GM23248 (cell line): ENCODE measurements at regions not wholly inside any gene's neighbourhood (a gene's known extent, or its start where the extent isn't known, plus 50 kb on each side); places are given as distances from the start of the nearest gene placed in this dataset.

Experiments
- DNase-seq: peaks from one replicate; pipeline ENCODE4 v3.0.0-alpha.2; 2015
- H2AFZ ChIP-seq: fragments of 200-600 bp; sonication (generic); 2 replicates; pipeline ENCODE4 v1.6.1; 2016; ENCODE audit warnings: antibody characterized with exemption
- H3F3A ChIP-seq: fragments of 200-600 bp; sonication (generic); 2 replicates; pipeline ENCODE4 v1.6.1; 2016; ENCODE audit warnings: mild to moderate bottlenecking, antibody characterized with exemption, mixed run types; ENCODE audit not compliant: insufficient read depth
- H3K27ac ChIP-seq: fragments of 200-600 bp; sonication (generic); 2 replicates; pipeline ENCODE4 v1.5.1; 2016; ENCODE audit warnings: mild to moderate bottlenecking
- H3K27me3 ChIP-seq: fragments of 200-600 bp; sonication (generic); replicated peaks from 2 replicates; pipeline ENCODE4 v1.6.1; 2016; ENCODE audit warnings: mild to moderate bottlenecking; ENCODE audit not compliant: insufficient read depth
- H3K36me3 ChIP-seq: fragments of 200-600 bp; sonication (generic); 2 replicates; pipeline ENCODE4 v1.6.1; 2016; ENCODE audit warnings: low read depth, mild to moderate bottlenecking
- H3K4me1 ChIP-seq: fragments of 200-600 bp; sonication (generic); 2 replicates; pipeline ENCODE4 v1.6.1; 2016; ENCODE audit warnings: mild to moderate bottlenecking; ENCODE audit not compliant: insufficient read depth
- H3K4me2 ChIP-seq: fragments of 200-600 bp; sonication (generic); one replicate; pipeline ENCODE4 v1.6.1; 2016; ENCODE audit warnings: mild to moderate bottlenecking; ENCODE audit not compliant: unreplicated experiment
- H3K4me3 ChIP-seq: fragments of 200-600 bp; sonication (generic); 2 replicates; pipeline ENCODE4 v1.5.1; 2016; ENCODE audit warnings: mild to moderate bottlenecking
- H3K79me2 ChIP-seq: fragments of 200-600 bp; sonication (generic); 2 replicates; pipeline ENCODE4 v1.6.1; 2016; ENCODE audit warnings: mild to moderate bottlenecking; ENCODE audit not compliant: insufficient read depth
- H3K9ac ChIP-seq: fragments of 200-600 bp; sonication (generic); 2 replicates; pipeline ENCODE4 v1.6.1; 2016; ENCODE audit warnings: mild to moderate bottlenecking
- H3K9me2 ChIP-seq: fragments of 200-600 bp; sonication (generic); 2 replicates; pipeline ENCODE4 v1.6.1; 2016; ENCODE audit warnings: mixed run types, mild to moderate bottlenecking, moderate library complexity; ENCODE audit not compliant: insufficient read depth
- H3K9me3 ChIP-seq: fragments of 200-600 bp; sonication (generic); one replicate; pipeline ENCODE4 v1.6.1; 2017; ENCODE audit warnings: low read depth
- H4K20me1 ChIP-seq: fragments of 200-600 bp; sonication (generic); 2 replicates; pipeline ENCODE4 v1.6.0; 2016; ENCODE audit not compliant: insufficient read depth
- EZH2 ChIP-seq: fragments of 200-600 bp; sonication (generic); IDR thresholded peaks from 2 replicates; pipeline ENCODE4 v1.6.1; 2018; ENCODE audit warnings: antibody characterized with exemption, mild to moderate bottlenecking; ENCODE audit not compliant: insufficient read depth, poor library complexity, severe bottlenecking
- EZH2phosphoT487 ChIP-seq: fragments of 200-600 bp; sonication (generic); IDR thresholded peaks from 2 replicates; pipeline ENCODE4 v1.6.1; 2018; ENCODE audit warnings: antibody characterized with exemption, moderate library complexity, mild to moderate bottlenecking, low read depth; ENCODE audit not compliant: insufficient read depth
- WGBS, 2 experiments: methylation state at CpG; one replicate each; pipeline ENCODE4 v1.1.6; 2015 to 2017; ENCODE audit warnings: low lambda C conversion rate in 2 of 2, low coverage in 1 of 2; ENCODE audit errors: missing lambda C conversion rate in 2 of 2; 5-methylcytosine and 5-hydroxymethylcytosine counted together
- in situ Hi-C: fragments of 300-500 bp; cut with MboI; formaldehyde crosslinking; loops from 2 replicates; pipeline ENCODE4 v1.15.0; 2020

DNA sequence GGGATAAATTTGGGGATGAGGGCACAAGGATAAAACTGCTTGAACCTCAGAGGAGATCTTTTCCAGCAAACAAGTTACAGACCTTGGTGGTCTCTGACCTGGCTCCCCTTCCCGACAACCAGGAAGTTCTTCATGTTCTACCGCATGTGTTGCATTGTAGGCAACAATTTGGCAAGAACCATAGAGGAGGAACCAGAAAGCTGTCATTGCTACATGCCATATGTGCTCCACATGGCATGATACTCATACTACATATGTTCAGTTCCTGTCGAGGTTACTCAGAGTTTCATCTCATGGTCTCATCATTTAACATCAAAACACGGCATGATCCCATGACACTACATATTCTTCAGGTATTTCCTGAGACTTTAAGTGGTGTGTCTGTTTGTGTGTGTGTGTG lies 235.9 kb downstream of the OR13H1 start:
- H3K4me2 ChIP-seq, result no peak overlapping the region
- H3K27ac ChIP-seq, result no peak overlapping the region
- no peaks in the 10 kb centered on the region for H3K9me3 ChIP-seq
- H3K4me3 ChIP-seq, result no peak overlapping the region
- TF ChIP-seq EZH2 (no peak), EZH2phosphoT487 (no peak)
- H2AFZ ChIP-seq, result no peak overlapping the region
- no peak for DNase-seq
- H4K20me1 ChIP-seq, result no peaks in the 10 kb centered on the region
- H3K27me3 ChIP-seq, result no peaks in the 10 kb centered on the region
- WGBS, 2 experiments, result 20 to 25% methylated on average over 4 of the region's 4 CpGs
- no peak overlapping the region for H3K9ac ChIP-seq
- no peaks in the 10 kb centered on the region for H3K9me2 ChIP-seq
- H3F3A ChIP-seq, result no peaks in the 10 kb centered on the region
- H3K36me3 ChIP-seq, result no peaks in the 10 kb centered on the region
- in situ Hi-C loops, result no loop called here
- no peaks in the 10 kb centered on the region for H3K79me2 ChIP-seq
- H3K4me1 ChIP-seq, result no peaks in the 10 kb centered on the region

DNA sequence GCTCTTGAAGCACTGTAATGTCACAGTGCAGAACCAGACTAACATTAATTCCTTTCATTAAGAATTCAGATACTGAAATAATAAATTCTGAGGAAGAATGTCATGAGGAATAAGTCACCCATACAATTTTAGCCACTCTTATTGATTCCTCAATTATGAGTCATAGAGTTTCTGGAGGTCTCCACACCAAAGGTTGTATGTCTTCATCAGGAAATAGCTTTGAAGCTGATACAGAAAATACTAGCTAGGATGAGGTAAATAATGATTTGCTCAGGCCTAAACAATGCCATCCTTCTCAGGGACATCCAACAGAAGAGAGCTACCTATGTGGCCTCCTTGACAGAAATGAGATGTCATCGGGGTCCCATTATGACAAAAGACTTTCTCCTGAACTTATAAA lies 238.8 kb downstream of the OR13H1 start:
- Histone ChIP-seq H3K36me3 (no peaks in the 10 kb centered on the region), H3K27ac (no peak overlapping the region), H4K20me1 (no peaks in the 10 kb centered on the region), H3K9ac (no peak overlapping the region), H3K9me2 (no peaks in the 10 kb centered on the region), H2AFZ (no peak overlapping the region), H3K4me1 (no peaks in the 10 kb centered on the region), H3K9me3 (no peaks in the 10 kb centered on the region), H3K4me3 (no peak overlapping the region), H3F3A (no peaks in the 10 kb centered on the region), H3K27me3 (no peaks in the 10 kb centered on the region), H3K4me2 (no peak overlapping the region), H3K79me2 (no peaks in the 10 kb centered on the region)
- no peak for DNase-seq
- TF ChIP-seq EZH2 (no peak), EZH2phosphoT487 (no peak)
- whole genome bisulfite sequencing, 2 experiments, result 0 to 20% methylated on average over 1 of the region's 1 CpG
- in situ Hi-C loops, result no loop called here

DNA sequence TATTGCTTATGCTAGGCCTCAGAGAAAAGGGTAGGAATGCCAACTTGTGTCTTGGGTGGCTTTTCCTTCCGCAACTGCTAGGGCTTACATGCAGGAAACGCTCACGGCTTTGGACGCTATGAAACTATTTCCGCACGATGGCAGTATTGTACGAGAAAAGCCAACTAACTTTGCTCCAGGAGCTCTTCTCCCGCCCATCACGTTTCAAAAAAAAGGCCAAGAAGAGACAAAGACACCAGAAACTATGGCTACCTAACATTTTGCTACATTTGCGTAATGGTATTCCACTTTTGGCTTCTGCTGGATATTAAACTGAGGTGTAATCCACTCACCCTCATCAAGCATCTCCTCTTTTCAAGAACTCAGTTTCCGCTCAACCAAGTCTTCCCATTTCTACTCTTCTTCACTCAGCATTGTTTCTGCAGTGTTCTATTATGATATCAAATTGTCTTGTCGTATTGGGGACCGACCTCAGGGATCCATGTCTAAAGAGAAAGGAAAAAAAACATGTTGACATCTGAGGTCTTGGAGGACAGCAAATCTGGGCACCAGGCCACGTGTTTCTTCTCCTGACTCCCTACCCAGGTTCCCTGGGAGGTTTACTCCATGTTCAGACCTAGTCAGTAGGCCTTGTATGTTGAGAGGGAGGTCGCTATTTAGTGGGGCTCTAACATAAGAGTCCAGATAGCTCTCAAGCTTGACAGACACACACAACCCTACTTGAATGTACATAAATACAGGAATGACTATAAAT lies 239.4 kb upstream of the STK26 start:
- in situ Hi-C loops, result no loop called here
- H3K27ac ChIP-seq, result no peak overlapping the region

DNA sequence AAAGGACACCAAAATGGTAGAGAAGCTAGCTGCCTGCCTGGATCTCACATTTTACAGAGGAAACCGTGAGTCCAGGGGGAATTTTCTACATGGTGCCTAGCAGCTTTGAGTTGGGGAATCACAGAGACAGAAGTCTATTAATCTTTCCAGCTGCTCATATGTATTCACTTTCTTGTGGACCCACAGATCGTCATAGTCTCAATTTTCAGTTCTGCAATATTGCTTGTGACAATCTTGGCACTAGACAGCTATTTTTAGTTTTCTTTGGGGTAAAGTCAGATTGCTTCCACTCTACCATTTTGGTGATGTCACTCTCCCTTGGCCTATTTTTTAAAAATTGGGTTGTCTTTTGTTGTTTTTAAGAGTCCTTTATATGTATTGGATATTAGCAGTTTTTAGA lies 233.4 kb upstream of the STK26 start:
- 0 to 13% methylated on average over 2 of the region's 2 CpGs for WGBS, 2 experiments
- Histone ChIP-seq H3K4me1 (no peaks in the 10 kb centered on the region), H3K27ac (no peak overlapping the region), H3F3A (no peaks in the 10 kb centered on the region), H3K9me2 (no peaks in the 10 kb centered on the region), H3K4me3 (no peak overlapping the region), H2AFZ (no peak overlapping the region), H3K36me3 (no peaks in the 10 kb centered on the region), H4K20me1 (no peaks in the 10 kb centered on the region), H3K9me3 (no peaks in the 10 kb centered on the region), H3K4me2 (no peak overlapping the region), H3K9ac (no peak overlapping the region), H3K27me3 (no peaks in the 10 kb centered on the region), H3K79me2 (no peaks in the 10 kb centered on the region)
- no peak for DNase-seq
- in situ Hi-C loops, result no loop called here
- TF ChIP-seq EZH2 (no peak), EZH2phosphoT487 (no peak)

More for the DNA sequence above, 239.4 kb upstream of the STK26 start:
- Histone ChIP-seq H3K36me3 (no peaks in the 10 kb centered on the region), H3K4me1 (no peaks in the 10 kb centered on the region), H3K4me3 (no peak overlapping the region), H3K27me3 (no peaks in the 10 kb centered on the region), H3K9me3 (no peaks in the 10 kb centered on the region), H3K79me2 (no peaks in the 10 kb centered on the region), H3K9ac (no peak overlapping the region), H3K4me2 (no peak overlapping the region), H4K20me1 (no peaks in the 10 kb centered on the region), H3F3A (no peaks in the 10 kb centered on the region), H2AFZ (no peak overlapping the region), H3K9me2 (no peaks in the 10 kb centered on the region)
- TF ChIP-seq EZH2, result no peak
- no peak for TF ChIP-seq EZH2phosphoT487
- WGBS, 2 experiments, result 29 to 51% methylated on average over 8 to 15 of the region's 15 CpGs
- no peak for DNase-seq
